ENCODE measurements at regions not wholly inside any gene's neighbourhood (a gene's known extent, or its start where the extent isn't known, plus 50 kb on each side); places are given as distances from the start of the nearest gene placed in this dataset.

DNA sequence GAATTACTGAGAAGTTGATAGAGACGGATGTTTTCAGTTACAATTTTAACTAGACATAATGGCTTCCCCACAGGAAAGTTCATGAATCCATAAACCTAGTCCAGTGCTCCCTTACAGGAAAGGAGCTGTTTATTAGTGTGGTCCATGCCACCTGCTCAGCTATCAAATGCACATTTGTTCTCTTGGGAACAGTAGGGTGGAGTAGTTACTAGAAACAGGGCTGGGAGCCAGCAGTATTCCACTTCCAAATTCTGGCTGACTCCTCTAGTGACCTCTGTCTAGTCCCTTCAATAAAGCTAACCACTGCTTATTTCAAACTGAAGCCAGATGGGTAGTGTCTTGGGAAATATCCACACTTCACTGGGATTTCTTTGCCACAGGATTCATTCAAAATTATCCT, 88.4 kb upstream of the TLL1 start:
- TF ChIP-seq EP300 (conservative IDR thresholded peaks at IDR 0.05; ENCODE audit: poor library complexity, severe bottlenecking) (no peak), EZH2 (IDR thresholded peaks at IDR 0.05; ENCODE audit: borderline replicate concordance, insufficient read depth, low read length, poor library complexity, severe bottlenecking) (no peak), SMC3 (conservative IDR thresholded peaks at IDR 0.05; ENCODE audit: poor library complexity) (no peak), MXI1 (conservative IDR thresholded peaks at IDR 0.05; ENCODE audit: poor library complexity, severe bottlenecking) (no peak), POLR2AphosphoS5 (IDR thresholded peaks at IDR 0.05) (no peak)
- TF ChIP-seq, protein P1, sequence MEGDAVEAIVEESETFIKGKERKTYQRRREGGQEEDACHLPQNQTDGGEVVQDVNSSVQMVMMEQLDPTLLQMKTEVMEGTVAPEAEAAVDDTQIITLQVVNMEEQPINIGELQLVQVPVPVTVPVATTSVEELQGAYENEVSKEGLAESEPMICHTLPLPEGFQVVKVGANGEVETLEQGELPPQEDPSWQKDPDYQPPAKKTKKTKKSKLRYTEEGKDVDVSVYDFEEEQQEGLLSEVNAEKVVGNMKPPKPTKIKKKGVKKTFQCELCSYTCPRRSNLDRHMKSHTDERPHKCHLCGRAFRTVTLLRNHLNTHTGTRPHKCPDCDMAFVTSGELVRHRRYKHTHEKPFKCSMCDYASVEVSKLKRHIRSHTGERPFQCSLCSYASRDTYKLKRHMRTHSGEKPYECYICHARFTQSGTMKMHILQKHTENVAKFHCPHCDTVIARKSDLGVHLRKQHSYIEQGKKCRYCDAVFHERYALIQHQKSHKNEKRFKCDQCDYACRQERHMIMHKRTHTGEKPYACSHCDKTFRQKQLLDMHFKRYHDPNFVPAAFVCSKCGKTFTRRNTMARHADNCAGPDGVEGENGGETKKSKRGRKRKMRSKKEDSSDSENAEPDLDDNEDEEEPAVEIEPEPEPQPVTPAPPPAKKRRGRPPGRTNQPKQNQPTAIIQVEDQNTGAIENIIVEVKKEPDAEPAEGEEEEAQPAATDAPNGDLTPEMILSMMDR (IDR thresholded peaks at IDR 0.05; ENCODE audit: poor library complexity, severe bottlenecking) = no peak
- TF ChIP-seq, protein P2, sequence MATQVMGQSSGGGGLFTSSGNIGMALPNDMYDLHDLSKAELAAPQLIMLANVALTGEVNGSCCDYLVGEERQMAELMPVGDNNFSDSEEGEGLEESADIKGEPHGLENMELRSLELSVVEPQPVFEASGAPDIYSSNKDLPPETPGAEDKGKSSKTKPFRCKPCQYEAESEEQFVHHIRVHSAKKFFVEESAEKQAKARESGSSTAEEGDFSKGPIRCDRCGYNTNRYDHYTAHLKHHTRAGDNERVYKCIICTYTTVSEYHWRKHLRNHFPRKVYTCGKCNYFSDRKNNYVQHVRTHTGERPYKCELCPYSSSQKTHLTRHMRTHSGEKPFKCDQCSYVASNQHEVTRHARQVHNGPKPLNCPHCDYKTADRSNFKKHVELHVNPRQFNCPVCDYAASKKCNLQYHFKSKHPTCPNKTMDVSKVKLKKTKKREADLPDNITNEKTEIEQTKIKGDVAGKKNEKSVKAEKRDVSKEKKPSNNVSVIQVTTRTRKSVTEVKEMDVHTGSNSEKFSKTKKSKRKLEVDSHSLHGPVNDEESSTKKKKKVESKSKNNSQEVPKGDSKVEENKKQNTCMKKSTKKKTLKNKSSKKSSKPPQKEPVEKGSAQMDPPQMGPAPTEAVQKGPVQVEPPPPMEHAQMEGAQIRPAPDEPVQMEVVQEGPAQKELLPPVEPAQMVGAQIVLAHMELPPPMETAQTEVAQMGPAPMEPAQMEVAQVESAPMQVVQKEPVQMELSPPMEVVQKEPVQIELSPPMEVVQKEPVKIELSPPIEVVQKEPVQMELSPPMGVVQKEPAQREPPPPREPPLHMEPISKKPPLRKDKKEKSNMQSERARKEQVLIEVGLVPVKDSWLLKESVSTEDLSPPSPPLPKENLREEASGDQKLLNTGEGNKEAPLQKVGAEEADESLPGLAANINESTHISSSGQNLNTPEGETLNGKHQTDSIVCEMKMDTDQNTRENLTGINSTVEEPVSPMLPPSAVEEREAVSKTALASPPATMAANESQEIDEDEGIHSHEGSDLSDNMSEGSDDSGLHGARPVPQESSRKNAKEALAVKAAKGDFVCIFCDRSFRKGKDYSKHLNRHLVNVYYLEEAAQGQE (IDR thresholded peaks at IDR 0.05; ENCODE audit: borderline replicate concordance) = no peak
